ENCODE measurements at regions not wholly inside any gene's neighbourhood (a gene's known extent, or its start where the extent isn't known, plus 50 kb on each side); places are given as distances from the start of the nearest gene placed in this dataset.

- no peak for DNase-seq (ENCODE audit: low read depth in 2 of 2)
Observed at GRCh38 chr2:106709229-106709628, 176.7 kb downstream of the ST6GAL2 start.

- no peak for DNase-seq (ENCODE audit: low read depth in 2 of 2)
Observed at GRCh38 chr2:106719222-106719621, 166.7 kb downstream of the ST6GAL2 start.

GRCh38 chr2:106720026-106720425, 165.9 kb downstream of the ST6GAL2 start:
- no peak for DNase-seq (ENCODE audit: low read depth in 2 of 2)

GRCh38 chr2:106724301-106724794, 161.6 kb downstream of the ST6GAL2 start:
- DNase-seq (ENCODE audit: low read depth in 2 of 2), result no peak

GRCh38 chr2:106734165-106734564, 151.8 kb downstream of the ST6GAL2 start:
- DNase-seq (ENCODE audit: low read depth in 2 of 2), result no peak

- no peak for DNase-seq (ENCODE audit: low read depth in 2 of 2)
Observed at GRCh38 chr2:106735807-106736206, 150.2 kb downstream of the ST6GAL2 start.

GRCh38 chr2:106736221-106736620, 149.7 kb downstream of the ST6GAL2 start:
- DNase-seq (ENCODE audit: low read depth in 2 of 2), result no peak

- DNase-seq (ENCODE audit: low read depth in 2 of 2), result no peak
Observed at GRCh38 chr2:106745468-106745867, 140.5 kb downstream of the ST6GAL2 start.

- no peak for DNase-seq (ENCODE audit: low read depth in 2 of 2)
Observed at GRCh38 chr2:106749823-106750222, 136.1 kb downstream of the ST6GAL2 start.

All from stimulated activated CD8-positive, alpha-beta memory T cell treated with anti-CD3 and anti-CD28 coated beads, Interleukin-2, amount 100 ng/mL, for 48 hours (primary cell).